Left colon (tissue), 2 donors: ENCODE measurements at regions not wholly inside any gene's neighbourhood (a gene's known extent, or its start where the extent isn't known, plus 50 kb on each side); places are given as distances from the start of the nearest gene placed in this dataset.

ENCODE experiments used
- ATAC-seq: fragments of 200-7000 bp; cut with Tn5 transposase; one replicate; pipeline ENCODE4 v1.9.1; 2020; ENCODE audit warnings: mild to moderate bottlenecking, moderate library complexity
- DNase-seq, 2 donors: peaks; one replicate each; pipeline ENCODE4 v3.0.0-alpha.2; 2020
- intact Hi-C, 2 donors: fragments of 100-400 bp; cut with DNase I in 1 of 2; cut with micrococcal nuclease in 1 of 2; formaldehyde crosslinking; loops; one replicate each; pipeline versions ENCODE4 v1.11.2 to v1.14.0; 2022; cut with DNase I, micrococcal nuclease
- donor health status: DM: no; HTN: no; CAD: no.
- donor health status: DM: yes; HTN: yes; CAD: no.

DNA sequence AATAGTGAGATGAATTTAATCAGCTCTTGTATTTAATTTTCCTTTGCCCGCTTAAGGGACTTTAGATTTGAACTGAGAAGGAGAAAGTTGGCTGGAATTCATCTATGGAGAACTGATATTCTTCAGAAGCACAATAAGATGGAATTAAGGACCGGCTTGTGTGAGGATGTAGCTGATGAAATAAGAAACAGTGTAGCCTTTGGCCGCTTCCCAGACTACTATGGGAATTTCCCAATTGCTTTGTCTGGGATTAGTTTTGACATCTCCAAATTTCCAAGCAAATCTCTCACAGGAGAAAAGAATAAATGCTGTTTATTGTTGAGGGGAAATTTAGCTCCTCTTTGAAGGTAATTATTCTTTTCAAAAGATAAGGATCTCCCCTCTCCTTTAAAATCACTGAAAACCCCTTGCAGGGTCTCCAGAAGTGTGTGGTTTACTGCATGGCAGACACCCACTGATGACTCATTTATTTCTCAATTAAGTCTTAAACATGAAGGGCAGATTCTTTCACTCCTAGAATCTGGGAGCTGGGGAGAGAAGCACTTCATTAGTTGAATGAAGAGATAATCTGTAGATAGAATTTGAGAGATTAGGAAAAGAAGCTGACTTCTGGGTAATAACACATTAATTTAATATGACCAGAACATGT is 606.5 kb upstream of the ADAMTS16 start:
- no peak for DNase-seq
- intact Hi-C loops: no loop called here
- ATAC-seq: no peak

GRCh38 chr5:4537489-4537888 is 602.6 kb upstream of the ADAMTS16 start:
- intact Hi-C loops: no loop called here
- no peak for ATAC-seq
- DNase-seq: no peak

DNA sequence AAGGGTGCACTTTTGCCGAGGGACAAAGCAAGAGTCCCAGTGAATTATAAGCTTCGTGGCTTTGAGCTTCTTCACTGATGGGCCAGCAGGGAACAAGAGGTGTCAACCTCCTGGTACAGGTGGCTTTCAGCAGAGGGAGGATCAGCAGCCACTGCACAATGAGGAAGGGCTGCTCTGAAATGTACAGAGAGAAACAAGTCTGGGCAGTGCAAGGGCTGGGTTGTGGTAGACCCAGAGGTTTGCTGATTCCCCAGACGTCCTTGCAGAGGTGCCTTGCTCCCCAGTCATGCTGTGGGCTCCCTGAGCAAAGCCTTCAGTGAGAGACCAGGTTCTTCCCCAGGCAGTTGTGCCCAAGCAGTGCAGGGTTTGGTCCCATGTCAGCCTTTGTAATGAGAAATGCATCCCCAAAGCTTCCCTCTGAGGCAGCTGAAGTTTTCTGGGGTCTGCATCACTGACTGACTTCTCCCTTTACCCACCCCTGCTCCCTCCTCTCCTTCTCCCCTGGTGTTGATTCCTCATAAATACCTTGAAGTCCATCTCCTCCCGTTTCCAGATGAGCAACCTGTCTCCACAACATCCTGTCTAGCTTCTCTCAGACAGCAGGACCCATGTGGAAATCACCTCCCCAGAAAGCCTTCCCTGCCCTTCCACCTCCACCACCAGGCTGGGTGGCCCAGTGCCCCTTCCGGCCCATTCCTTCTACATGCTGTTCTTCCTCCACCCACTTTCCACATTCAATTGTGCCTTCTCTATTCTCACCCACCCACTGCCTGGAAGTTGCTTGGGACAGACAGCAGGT is 599.6 kb upstream of the ADAMTS16 start:
- ATAC-seq: no peak
- intact Hi-C loops: no loop called here

DNA sequence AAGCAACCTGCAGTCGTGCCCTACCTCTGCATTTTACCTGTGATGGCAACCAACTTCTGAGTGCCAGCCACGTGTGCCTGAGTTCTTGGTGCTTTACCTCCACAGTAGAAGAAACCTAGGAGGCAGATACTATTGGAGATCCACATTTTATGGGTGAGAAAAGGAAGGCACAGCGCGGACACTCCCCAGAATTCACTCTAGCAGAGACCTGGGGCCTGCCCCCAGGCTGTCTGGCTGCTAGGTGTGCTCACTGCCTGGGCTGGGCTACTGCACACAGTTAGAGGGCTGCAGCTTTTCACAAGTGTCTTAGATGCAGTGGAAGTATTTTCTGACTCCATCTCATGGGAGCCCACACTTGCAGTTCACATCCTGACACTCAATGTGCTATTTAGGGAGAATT is 598.8 kb upstream of the ADAMTS16 start:
- DNase-seq (no peak), ATAC-seq (no peak)
- intact Hi-C loops: no loop called here

More for the DNA sequence above, 599.6 kb upstream of the ADAMTS16 start:
- DNase-seq: no peak

GRCh38 chr5:4542145-4542778 is 597.9 kb upstream of the ADAMTS16 start:
- ATAC-seq: no peak
- DNase-seq: no peak
- intact Hi-C loops: no loop called here

- intact Hi-C loops: no loop called here
- DNase-seq (no peak), ATAC-seq (no peak)
Measured at GRCh38 chr5:4544049-4544670, 596.0 kb upstream of the ADAMTS16 start.

GRCh38 chr5:4547547-4547946 is 592.6 kb upstream of the ADAMTS16 start:
- DNase-seq: no peak
- intact Hi-C loops: no loop called here
- no peak for ATAC-seq

DNA sequence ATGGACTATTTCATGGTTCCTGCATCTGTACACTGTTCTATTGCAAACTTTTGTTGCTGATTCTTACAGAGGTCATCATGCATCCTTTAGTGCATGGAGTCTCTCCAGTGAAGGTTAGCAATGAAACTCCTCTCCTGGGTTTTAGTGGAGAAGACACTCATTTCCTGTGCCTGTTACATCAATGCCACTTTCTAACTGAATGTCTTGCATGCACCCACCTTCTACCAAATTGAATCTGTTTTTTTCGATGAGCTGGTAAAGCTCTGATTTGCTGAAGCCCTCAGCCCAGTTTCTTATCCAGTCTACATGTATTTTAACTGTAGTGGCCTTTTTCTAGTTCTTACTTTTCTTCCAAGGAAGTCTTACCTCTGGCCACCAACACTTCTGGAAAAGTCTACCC is 591.8 kb upstream of the ADAMTS16 start:
- intact Hi-C loops: no loop called here
- ATAC-seq: no peak
- DNase-seq: no peak

GRCh38 chr5:4549351-4549750 is 590.8 kb upstream of the ADAMTS16 start:
- DNase-seq: no peak
- intact Hi-C loops: no loop called here
- no peak for ATAC-seq

DNA sequence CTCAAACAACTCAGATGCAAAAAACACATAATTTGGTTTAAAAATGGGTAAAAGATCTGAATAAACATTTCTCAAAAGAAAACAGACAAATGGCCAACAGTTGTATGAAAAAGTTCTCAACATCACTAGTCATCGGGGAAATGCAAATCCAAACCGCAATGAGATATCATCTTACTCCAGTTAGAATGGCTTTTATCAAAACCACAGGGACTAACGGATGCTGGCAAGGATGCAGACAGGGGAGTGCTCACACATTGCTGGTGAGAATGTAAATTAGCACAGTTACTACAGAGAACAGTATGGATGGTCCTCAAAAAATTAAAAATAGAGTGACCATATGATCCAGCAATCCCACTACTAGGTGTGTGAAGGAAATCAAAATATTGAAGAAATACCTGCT is 589.1 kb upstream of the ADAMTS16 start:
- no peak for ATAC-seq
- no peak for DNase-seq
- intact Hi-C loops: no loop called here

- intact Hi-C loops: no loop called here
- ATAC-seq (no peak), DNase-seq (no peak)
Measured at GRCh38 chr5:4553130-4553529, 587.0 kb upstream of the ADAMTS16 start.

GRCh38 chr5:4553978-4554377 is 586.2 kb upstream of the ADAMTS16 start:
- DNase-seq: no peak

GRCh38 chr5:4555725-4556285 is 584.3 kb upstream of the ADAMTS16 start:
- no peak for DNase-seq
- intact Hi-C loops: no loop called here
- ATAC-seq: no peak

More at GRCh38 chr5:4553978-4554377, 586.2 kb upstream of the ADAMTS16 start:
- intact Hi-C loops: no loop called here
- no peak for ATAC-seq

GRCh38 chr5:4561403-4561802 is 578.7 kb upstream of the ADAMTS16 start:
- intact Hi-C loops: no loop called here
- DNase-seq: no peak
- no peak for ATAC-seq

- ATAC-seq (no peak), DNase-seq (no peak)
- intact Hi-C loops: no loop called here
Measured at GRCh38 chr5:4563400-4563799, 576.7 kb upstream of the ADAMTS16 start.

- intact Hi-C loops: no loop called here
- DNase-seq (no peak), ATAC-seq (no peak)
Measured at GRCh38 chr5:4570047-4570995, 569.8 kb upstream of the ADAMTS16 start.

- intact Hi-C loops: no loop called here
- DNase-seq (no peak), ATAC-seq (no peak)
Measured at GRCh38 chr5:4571248-4571948, 568.7 kb upstream of the ADAMTS16 start.
